ENCODE measurements at regions not wholly inside any gene's neighbourhood (a gene's known extent, or its start where the extent isn't known, plus 50 kb on each side); places are given as distances from the start of the nearest gene placed in this dataset.

DNA sequence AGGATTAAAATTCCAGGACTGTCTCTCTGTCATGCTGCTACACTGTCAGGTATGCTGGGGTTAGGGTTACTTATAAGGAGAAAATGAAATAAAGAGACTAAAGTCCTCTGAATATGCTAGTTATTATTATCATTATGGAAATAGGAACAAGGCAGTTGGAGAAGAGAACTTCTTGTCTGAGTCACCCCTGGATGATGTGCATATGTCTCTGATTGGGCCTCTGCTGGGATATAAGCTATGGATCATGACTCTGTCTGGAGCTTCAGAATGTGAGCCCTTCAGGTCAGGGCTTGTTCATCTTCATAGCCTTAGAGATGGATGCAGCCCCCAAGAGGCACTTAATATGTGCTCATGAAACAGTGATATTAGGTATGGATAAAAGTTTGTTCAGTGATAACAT, 569.6 kb downstream of the EPHB1 start:
- TF ChIP-seq, protein P1, sequence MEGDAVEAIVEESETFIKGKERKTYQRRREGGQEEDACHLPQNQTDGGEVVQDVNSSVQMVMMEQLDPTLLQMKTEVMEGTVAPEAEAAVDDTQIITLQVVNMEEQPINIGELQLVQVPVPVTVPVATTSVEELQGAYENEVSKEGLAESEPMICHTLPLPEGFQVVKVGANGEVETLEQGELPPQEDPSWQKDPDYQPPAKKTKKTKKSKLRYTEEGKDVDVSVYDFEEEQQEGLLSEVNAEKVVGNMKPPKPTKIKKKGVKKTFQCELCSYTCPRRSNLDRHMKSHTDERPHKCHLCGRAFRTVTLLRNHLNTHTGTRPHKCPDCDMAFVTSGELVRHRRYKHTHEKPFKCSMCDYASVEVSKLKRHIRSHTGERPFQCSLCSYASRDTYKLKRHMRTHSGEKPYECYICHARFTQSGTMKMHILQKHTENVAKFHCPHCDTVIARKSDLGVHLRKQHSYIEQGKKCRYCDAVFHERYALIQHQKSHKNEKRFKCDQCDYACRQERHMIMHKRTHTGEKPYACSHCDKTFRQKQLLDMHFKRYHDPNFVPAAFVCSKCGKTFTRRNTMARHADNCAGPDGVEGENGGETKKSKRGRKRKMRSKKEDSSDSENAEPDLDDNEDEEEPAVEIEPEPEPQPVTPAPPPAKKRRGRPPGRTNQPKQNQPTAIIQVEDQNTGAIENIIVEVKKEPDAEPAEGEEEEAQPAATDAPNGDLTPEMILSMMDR (conservative IDR thresholded peaks at IDR 0.05 in 1 of 2, IDR thresholded peaks at IDR 0.05 in 1 of 2; ENCODE audit: low read depth in 1 of 2, low read length in 2 of 2) = no peak
- TF ChIP-seq EZH2 (IDR thresholded peaks at IDR 0.05; ENCODE audit: low read length, missing control alignments) = no peak
